ENCODE measurements at regions not wholly inside any gene's neighbourhood (a gene's known extent, or its start where the extent isn't known, plus 50 kb on each side); places are given as distances from the start of the nearest gene placed in this dataset.

DNA sequence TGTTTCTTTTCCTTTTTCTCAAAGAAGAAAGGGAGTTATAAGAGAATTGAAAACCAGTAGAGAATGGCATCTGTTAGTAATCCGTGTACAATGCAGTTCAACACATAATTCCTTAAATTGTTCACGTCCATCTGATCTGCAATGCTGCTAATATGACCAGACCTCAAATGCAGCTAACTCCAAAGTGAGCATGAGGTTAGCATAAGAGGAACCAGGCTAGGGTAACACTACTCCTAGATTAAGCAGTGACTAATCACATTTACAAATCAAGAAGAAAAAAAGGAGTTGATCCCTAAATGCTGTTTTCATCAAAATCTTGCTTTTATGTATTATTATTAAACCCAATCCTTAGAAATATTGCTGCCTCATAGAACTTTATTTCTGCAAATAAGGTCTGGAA lies 432.7 kb upstream of the ARID1B start:
- no peak overlapping the region for H3K4me3 ChIP-seq
- no peaks in the 10 kb centered on the region for H3K4me1 ChIP-seq
- no peaks in the 10 kb centered on the region for H3K9me3 ChIP-seq
- H3K36me3 ChIP-seq: no peaks in the 10 kb centered on the region
- WGBS, 2 donors (ENCODE audit: low coverage in 1 of 2): 63 to 80% methylated on average over 2 of the region's 2 CpGs
- no peak for TF ChIP-seq POLR2AphosphoS5 (IDR thresholded peaks at IDR 0.05)
- TF ChIP-seq POLR2A (IDR thresholded peaks at IDR 0.05): no peak
- H3K27me3 ChIP-seq: no peaks in the 10 kb centered on the region
- in situ Hi-C loops (cut with MboI; ENCODE audit: low pct_ligation_motif_present in 1 of 4, low pct_unique_long_range_greater_than_20kb in 1 of 4, low sequenced_read_pairs in 3 of 4): no loop called here
- no peak overlapping the region for H3K27ac ChIP-seq
- no peak for DNase-seq
- intact Hi-C loops (cut with DNase I; ENCODE audit: low total_unique reads): no loop called here

DNA sequence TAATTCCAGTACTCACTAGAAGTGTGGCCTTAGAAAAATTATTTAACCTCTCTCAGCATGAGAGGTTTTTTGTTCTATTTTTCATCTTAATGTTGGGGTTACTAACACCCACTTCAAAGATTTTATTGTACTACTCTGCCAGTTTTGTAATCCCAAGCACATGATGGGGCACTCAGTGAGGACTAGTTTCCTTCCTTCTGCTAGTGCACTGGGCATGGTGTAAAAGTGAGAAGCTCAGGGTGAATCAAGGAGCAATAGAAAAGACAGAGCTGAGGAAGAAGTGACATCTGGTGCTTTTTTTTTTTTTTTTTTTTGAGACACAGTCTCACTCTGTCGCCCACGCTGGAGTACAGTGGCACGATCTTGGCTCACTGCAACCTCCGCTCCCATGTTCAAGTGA lies 439.4 kb upstream of the ARID1B start:
- Histone ChIP-seq H3K27me3 (no peaks in the 10 kb centered on the region), H3K4me1 (no peaks in the 10 kb centered on the region), H3K4me3 (no peak overlapping the region), H3K27ac (no peak overlapping the region), H3K9me3 (no peaks in the 10 kb centered on the region), H3K36me3 (no peaks in the 10 kb centered on the region)
- TF ChIP-seq EP300 (IDR thresholded peaks at IDR 0.05; ENCODE audit: low read depth) (no peak), POLR2AphosphoS5 (IDR thresholded peaks at IDR 0.05) (no peak), POLR2A (IDR thresholded peaks at IDR 0.05) (no peak)
- TF ChIP-seq, protein P1, sequence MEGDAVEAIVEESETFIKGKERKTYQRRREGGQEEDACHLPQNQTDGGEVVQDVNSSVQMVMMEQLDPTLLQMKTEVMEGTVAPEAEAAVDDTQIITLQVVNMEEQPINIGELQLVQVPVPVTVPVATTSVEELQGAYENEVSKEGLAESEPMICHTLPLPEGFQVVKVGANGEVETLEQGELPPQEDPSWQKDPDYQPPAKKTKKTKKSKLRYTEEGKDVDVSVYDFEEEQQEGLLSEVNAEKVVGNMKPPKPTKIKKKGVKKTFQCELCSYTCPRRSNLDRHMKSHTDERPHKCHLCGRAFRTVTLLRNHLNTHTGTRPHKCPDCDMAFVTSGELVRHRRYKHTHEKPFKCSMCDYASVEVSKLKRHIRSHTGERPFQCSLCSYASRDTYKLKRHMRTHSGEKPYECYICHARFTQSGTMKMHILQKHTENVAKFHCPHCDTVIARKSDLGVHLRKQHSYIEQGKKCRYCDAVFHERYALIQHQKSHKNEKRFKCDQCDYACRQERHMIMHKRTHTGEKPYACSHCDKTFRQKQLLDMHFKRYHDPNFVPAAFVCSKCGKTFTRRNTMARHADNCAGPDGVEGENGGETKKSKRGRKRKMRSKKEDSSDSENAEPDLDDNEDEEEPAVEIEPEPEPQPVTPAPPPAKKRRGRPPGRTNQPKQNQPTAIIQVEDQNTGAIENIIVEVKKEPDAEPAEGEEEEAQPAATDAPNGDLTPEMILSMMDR (IDR thresholded peaks at IDR 0.05): no peak
- in situ Hi-C loops (cut with MboI; ENCODE audit: low pct_ligation_motif_present in 1 of 4, low pct_unique_long_range_greater_than_20kb in 1 of 4, low sequenced_read_pairs in 3 of 4): no loop called here
- WGBS, 2 donors (ENCODE audit: low coverage in 1 of 2): 91 to 98% methylated on average over 4 of the region's 4 CpGs
- intact Hi-C loops (cut with DNase I; ENCODE audit: low total_unique reads): no loop called here
- DNase-seq: no peak

DNA sequence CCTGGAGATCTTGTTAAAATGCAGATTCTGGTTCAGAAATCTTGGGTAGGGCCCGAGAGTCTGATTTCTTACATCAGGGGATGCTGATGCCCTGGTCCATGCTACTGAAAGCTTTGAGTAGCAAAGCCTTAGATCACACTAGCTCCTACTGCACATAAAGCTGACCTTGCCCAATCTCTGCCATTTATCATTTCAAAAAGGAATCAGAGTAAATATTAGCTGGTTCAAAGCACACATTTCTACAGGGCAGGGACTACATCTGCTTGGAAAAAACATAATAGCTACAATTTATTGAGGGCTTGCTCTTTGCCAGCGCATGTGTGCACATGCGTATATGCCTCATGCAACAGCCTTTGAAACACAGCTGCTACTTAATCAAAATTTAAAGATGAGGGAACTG lies 440.4 kb upstream of the ARID1B start:
- H3K9me3 ChIP-seq: peaks cover 7 to 8% of the 10 kb centered on the region in 2 donors
- no peak for TF ChIP-seq EP300 (IDR thresholded peaks at IDR 0.05; ENCODE audit: low read depth)
- TF ChIP-seq, protein P1 (IDR thresholded peaks at IDR 0.05): no peak
- no peak for TF ChIP-seq POLR2A (IDR thresholded peaks at IDR 0.05)
- intact Hi-C loops (cut with DNase I; ENCODE audit: low total_unique reads): no loop called here
- WGBS, 2 donors (ENCODE audit: low coverage in 1 of 2): 92 to 100% methylated on average over 1 to 3 of the region's 3 CpGs
- no peaks in the 10 kb centered on the region for H3K27me3 ChIP-seq
- H3K4me3 ChIP-seq: no peak overlapping the region
- in situ Hi-C loops (cut with MboI; ENCODE audit: low pct_ligation_motif_present in 1 of 4, low pct_unique_long_range_greater_than_20kb in 1 of 4, low sequenced_read_pairs in 3 of 4): no loop called here
- no peak overlapping the region for H3K27ac ChIP-seq
- no peak for DNase-seq
- no peaks in the 10 kb centered on the region for H3K4me1 ChIP-seq
- H3K36me3 ChIP-seq: no peaks in the 10 kb centered on the region

DNA sequence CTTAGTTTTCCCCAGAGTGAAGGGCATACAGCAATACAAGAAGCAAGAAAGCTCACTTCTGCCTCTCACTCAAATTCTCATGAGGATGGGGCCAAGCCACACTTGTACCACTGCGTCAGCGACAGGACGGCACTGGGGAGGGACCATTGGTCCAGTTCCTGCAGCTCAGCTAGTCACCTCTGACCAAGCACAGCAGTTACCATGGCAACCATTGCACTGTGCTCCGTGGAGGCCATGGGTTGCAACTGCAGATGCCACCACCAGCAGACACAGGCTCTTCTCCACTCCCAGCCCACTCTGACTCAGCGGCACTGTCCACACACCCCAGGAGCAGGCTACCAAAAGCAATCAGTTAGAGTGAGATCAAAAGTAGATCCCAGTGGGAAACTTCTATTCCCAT lies 441.1 kb upstream of the ARID1B start:
- peaks cover 7 to 8% of the 10 kb centered on the region in 2 donors for H3K9me3 ChIP-seq
- in situ Hi-C loops (cut with MboI; ENCODE audit: low pct_ligation_motif_present in 1 of 4, low pct_unique_long_range_greater_than_20kb in 1 of 4, low sequenced_read_pairs in 3 of 4): no loop called here
- H3K36me3 ChIP-seq: no peaks in the 10 kb centered on the region
- H3K4me3 ChIP-seq: no peak overlapping the region
- no peak for TF ChIP-seq POLR2A (IDR thresholded peaks at IDR 0.05)
- TF ChIP-seq, protein P1 (IDR thresholded peaks at IDR 0.05): no peak
- no peak for TF ChIP-seq EP300 (IDR thresholded peaks at IDR 0.05; ENCODE audit: low read depth)
- no peak for TF ChIP-seq POLR2AphosphoS5 (IDR thresholded peaks at IDR 0.05)
- DNase-seq: no peak
- 74 to 94% methylated on average over 3 to 5 of the region's 5 CpGs for WGBS, 2 donors (ENCODE audit: low coverage in 1 of 2)
- no peaks in the 10 kb centered on the region for H3K27me3 ChIP-seq
- intact Hi-C loops (cut with DNase I; ENCODE audit: low total_unique reads): no loop called here
- H3K4me1 ChIP-seq: no peaks in the 10 kb centered on the region
- no peak overlapping the region for H3K27ac ChIP-seq

DNA sequence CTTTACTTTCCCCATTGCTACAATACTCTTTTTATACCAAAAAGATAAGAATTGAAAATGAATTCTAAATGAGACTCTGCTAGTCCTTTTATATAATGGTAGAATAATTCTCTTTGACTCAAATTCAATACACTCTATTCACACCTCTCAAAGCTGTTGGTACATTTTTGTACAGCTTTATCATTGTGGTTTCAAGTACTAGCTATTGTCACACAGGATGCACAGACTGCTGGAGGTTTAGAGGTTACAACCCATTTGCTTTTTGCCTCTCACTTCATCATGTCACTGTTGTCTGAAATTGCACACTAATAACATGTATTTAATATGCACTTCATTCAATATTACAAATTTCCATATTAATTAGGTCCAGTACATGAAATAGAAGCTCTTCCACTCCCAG lies 442.2 kb upstream of the ARID1B start:
- Histone ChIP-seq H3K27ac (no peak overlapping the region), H3K36me3 (no peaks in the 10 kb centered on the region), H3K4me1 (no peaks in the 10 kb centered on the region), H3K9me3 (peaks cover 7 to 8% of the 10 kb centered on the region in 2 donors), H3K27me3 (no peaks in the 10 kb centered on the region), H3K4me3 (no peak overlapping the region)
- TF ChIP-seq, protein P1 (IDR thresholded peaks at IDR 0.05): no peak
- in situ Hi-C loops (cut with MboI; ENCODE audit: low pct_ligation_motif_present in 1 of 4, low pct_unique_long_range_greater_than_20kb in 1 of 4, low sequenced_read_pairs in 3 of 4): no loop called here
- DNase-seq: no peak
- intact Hi-C loops (cut with DNase I; ENCODE audit: low total_unique reads): no loop called here
